Gastrocnemius medialis (tissue), 4 donors: ENCODE measurements at regions not wholly inside any gene's neighbourhood (a gene's known extent, or its start where the extent isn't known, plus 50 kb on each side); places are given as distances from the start of the nearest gene placed in this dataset.

Source experiments
- ATAC-seq, 2 donors: fragments of 150-250 bp; one replicate each; pipeline ENCODE4 v1.9.1; 2016
- DNase-seq, 2 donors: peaks; one replicate each; pipeline ENCODE4 v3.0.0-alpha.2; 2019
- H3K27ac ChIP-seq, 4 donors: fragments of 200-600 bp; sonication (generic); 1 replicate in 1 of 4; 2 replicates in 3 of 4; pipeline ENCODE4 v1.5.1; 2016 to 2018; ENCODE audit warnings: mild to moderate bottlenecking in 2 of 4, moderate library complexity in 1 of 4
- H3K27me3 ChIP-seq, 3 donors: fragments of 200-600 bp; sonication (generic) in 2 of 3; 1 replicate in 1 of 3; 2 replicates in 2 of 3; pipeline versions ENCODE4 v1.5.1 to v1.6.0; 2016 to 2019; ENCODE audit warnings: mild to moderate bottlenecking in 1 of 3, moderate library complexity in 1 of 3
- H3K36me3 ChIP-seq, 2 donors: fragments of 200-600 bp; sonication (generic) in 1 of 2; one replicate each; pipeline ENCODE4 v1.5.1; 2017 to 2018
- H3K4me1 ChIP-seq, 2 donors: fragments of 200-600 bp; sonication (generic) in 1 of 2; one replicate each; pipeline ENCODE4 v1.5.1; 2016 to 2017; ENCODE audit warnings: mild to moderate bottlenecking in 2 of 2
- H3K4me3 ChIP-seq, 4 donors: fragments of 200-600 bp; sonication (generic) in 3 of 4; 1 replicate in 1 of 4; 2 replicates in 3 of 4; pipeline ENCODE4 v1.5.1; 2016 to 2019; ENCODE audit warnings: mild to moderate bottlenecking in 2 of 4
- H3K9me3 ChIP-seq, 3 donors: fragments of 200-600 bp; sonication (generic) in 2 of 3; 1 replicate in 1 of 3; 2 replicates in 2 of 3; pipeline ENCODE4 v1.5.1; 2016 to 2019
- POLR2A ChIP-seq, 2 donors: fragments of 450-650 bp; IDR thresholded peaks; one replicate each; pipeline ENCODE4 v1.6.1; 2017; ENCODE audit warnings: antibody characterized with exemption in 2 of 2, mild to moderate bottlenecking in 2 of 2, moderate library complexity in 2 of 2
- in situ Hi-C, 4 donors: fragments of 200-750 bp; cut with MboI; loops; one replicate each; pipeline versions ENCODE4 v1.15.0 to v1.8.0; 2017; ENCODE audit warnings: low sequenced_read_pairs in 4 of 4
- intact Hi-C: fragments of 100-400 bp; cut with DNase I; formaldehyde crosslinking; loops from one replicate; pipeline ENCODE4 v1.15.1; 2023; ENCODE audit warnings: low total_unique reads
- TF ChIP-seq, protein P1 (sequence below), 5 experiments: fragments of 450-650 bp in 3 of 5; fragments of 200-600 bp in 2 of 5; sonication (generic) in 2 of 5; IDR thresholded peaks in 4 of 5; conservative IDR thresholded peaks in 1 of 5; 1 replicate in 4 of 5; 2 replicates in 1 of 5; pipeline ENCODE4 v1.5.1; 2016 to 2019; ENCODE audit warnings: antibody characterized with exemption in 5 of 5, mild to moderate bottlenecking in 3 of 5, moderate library complexity in 3 of 5

DNA sequence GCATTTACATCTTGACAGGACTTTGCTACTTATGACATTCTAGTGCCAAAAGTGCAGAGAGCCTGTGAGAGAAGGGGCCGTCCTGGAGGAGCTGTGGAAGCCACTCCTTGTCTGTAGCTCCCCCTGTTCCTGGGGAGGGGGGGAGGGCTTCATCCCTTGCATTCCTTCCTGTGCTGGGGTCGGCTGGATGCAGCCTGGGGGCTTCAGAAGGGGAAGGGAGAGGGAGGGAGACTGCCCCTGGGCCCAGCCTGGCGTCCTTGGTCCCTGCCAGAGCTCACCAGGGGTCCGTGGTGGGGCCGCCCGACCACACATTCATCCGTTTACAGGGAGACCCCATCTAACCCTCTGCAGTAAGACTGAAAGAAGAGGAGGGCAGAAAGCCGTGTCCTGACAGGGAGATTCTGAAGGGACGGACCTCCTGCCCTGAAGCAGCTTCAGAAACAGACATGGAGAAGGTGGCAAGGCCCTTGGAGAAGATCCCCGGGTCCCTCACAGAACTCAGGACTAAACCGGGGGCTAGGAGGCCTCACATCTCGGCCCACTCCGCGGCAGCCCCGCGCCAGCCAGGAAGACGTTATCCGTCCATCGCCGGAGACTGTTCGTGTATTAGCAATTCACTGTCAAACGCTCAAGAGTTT is 258.3 kb upstream of the SALL3 start:
- H3K27me3 ChIP-seq, result peaks cover 2 to 6% (median 5%) of the 10 kb centered on the region in 3 donors
- no peaks in the 10 kb centered on the region for H3K36me3 ChIP-seq
- no peak overlapping the region for H3K27ac ChIP-seq
- no peaks in the 10 kb centered on the region for H3K9me3 ChIP-seq
- in situ Hi-C loops, result no loop called here
- no peak overlapping the region for H3K4me3 ChIP-seq
- TF ChIP-seq, protein P1, sequence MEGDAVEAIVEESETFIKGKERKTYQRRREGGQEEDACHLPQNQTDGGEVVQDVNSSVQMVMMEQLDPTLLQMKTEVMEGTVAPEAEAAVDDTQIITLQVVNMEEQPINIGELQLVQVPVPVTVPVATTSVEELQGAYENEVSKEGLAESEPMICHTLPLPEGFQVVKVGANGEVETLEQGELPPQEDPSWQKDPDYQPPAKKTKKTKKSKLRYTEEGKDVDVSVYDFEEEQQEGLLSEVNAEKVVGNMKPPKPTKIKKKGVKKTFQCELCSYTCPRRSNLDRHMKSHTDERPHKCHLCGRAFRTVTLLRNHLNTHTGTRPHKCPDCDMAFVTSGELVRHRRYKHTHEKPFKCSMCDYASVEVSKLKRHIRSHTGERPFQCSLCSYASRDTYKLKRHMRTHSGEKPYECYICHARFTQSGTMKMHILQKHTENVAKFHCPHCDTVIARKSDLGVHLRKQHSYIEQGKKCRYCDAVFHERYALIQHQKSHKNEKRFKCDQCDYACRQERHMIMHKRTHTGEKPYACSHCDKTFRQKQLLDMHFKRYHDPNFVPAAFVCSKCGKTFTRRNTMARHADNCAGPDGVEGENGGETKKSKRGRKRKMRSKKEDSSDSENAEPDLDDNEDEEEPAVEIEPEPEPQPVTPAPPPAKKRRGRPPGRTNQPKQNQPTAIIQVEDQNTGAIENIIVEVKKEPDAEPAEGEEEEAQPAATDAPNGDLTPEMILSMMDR (IDR thresholded peaks at IDR 0.05 in 4 of 5, conservative IDR thresholded peaks at IDR 0.05 in 1 of 5), result no peak
- no peak for TF ChIP-seq POLR2A (IDR thresholded peaks at IDR 0.05)
- H3K4me1 ChIP-seq, result no peaks in the 10 kb centered on the region
- ATAC-seq, result no peak
- DNase-seq, result no peak
- intact Hi-C loops, result no loop called here

DNA sequence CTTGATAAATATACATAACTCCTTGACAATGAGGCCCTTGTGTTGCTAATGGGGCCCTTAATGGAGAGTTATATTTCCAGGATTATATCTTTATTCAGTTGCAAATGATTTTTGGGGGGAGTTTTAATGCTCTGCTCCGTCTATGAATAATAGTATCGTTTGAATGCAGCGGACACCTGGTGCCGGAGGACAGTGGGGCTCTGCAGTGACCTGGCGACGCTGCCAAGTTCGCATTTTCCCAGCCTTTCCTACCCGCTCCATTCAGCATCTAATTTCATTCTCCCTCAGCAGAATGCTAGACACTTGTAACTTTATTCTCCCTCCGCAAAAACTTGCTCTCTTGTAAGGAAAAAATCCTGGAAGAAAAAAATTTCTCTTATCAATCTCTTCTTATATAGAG is 257.6 kb upstream of the SALL3 start:
- no peak for DNase-seq
- no peaks in the 10 kb centered on the region for H3K4me1 ChIP-seq
- H3K4me3 ChIP-seq, result no peak overlapping the region
- intact Hi-C loops (no loop called here), in situ Hi-C loops (no loop called here)
- H3K27ac ChIP-seq, result no peak overlapping the region
- no peak for TF ChIP-seq POLR2A (IDR thresholded peaks at IDR 0.05)
- TF ChIP-seq, protein P1 (IDR thresholded peaks at IDR 0.05 in 4 of 5, conservative IDR thresholded peaks at IDR 0.05 in 1 of 5), result no peak
- no peaks in the 10 kb centered on the region for H3K36me3 ChIP-seq
- ATAC-seq, result no peak
- no peaks in the 10 kb centered on the region for H3K9me3 ChIP-seq
- peaks cover 2 to 6% (median 5%) of the 10 kb centered on the region in 3 donors for H3K27me3 ChIP-seq

DNA sequence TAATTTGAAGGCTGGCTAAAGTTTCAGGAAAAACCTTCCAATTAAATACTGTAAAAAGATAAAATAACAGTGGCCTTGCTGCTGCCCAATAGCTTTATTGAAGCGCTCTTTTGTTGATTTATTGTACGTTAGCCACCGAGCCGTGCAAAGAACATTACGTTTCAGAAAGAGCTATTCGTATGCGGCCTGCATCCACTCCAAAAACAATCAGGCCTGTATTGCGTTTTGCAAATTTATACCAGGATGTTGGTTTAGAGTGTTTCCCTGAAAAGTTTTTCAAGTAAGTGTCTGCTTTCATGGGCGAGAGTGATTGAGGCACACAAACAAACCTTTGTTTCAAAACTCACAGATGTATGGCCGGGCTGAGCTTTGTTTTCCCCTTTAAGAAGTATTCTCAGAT is 257.2 kb upstream of the SALL3 start:
- no peak for TF ChIP-seq POLR2A (IDR thresholded peaks at IDR 0.05)
- TF ChIP-seq, protein P1 (IDR thresholded peaks at IDR 0.05 in 4 of 5, conservative IDR thresholded peaks at IDR 0.05 in 1 of 5), result no peak
- Histone ChIP-seq H3K27me3 (peaks cover 2 to 6% (median 5%) of the 10 kb centered on the region in 3 donors), H3K4me3 (no peak overlapping the region), H3K9me3 (no peaks in the 10 kb centered on the region), H3K27ac (no peak overlapping the region), H3K4me1 (no peaks in the 10 kb centered on the region), H3K36me3 (no peaks in the 10 kb centered on the region)
- ATAC-seq (no peak), DNase-seq (no peak)
- in situ Hi-C loops (no loop called here), intact Hi-C loops (no loop called here)

DNA sequence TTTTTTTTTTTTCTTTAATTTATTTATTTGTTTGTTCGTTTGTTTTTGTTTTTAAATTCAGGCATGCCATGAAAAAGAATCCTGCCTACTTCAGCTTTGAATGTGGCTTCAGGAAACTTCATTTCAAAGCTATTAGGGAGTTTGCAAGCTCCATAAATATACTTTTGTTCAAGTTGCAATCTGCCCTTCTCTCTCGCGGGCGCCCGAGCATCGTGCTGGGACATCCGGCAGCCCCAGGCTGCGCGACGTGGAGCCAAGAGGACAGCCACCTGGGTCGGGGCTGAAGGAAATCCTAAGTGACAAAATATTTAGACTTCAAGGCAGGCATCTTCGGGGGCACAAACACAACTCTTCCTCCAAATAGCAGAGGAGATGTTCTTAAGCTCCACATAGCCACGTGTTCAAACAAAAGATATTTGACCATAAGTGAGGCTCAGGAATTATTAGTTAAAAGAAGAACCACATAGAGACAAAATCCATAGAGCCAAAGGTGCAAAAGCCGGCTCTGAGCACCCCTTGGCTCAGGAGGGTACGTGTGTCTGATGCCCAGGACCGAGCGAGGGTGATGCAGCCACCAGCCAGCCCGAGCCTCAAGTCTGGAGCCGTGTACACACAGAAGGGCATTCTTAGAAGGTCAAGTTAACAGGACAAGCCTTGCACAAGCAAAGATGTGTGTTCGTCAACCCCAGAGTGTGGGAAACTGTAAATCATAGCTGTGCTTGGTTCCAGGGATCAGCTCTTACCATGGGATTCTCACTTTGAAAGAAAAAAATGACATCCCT is 256.5 kb upstream of the SALL3 start:
- ATAC-seq (no peak), DNase-seq (no peak)
- in situ Hi-C loops, result no loop called here
- Histone ChIP-seq H3K9me3 (no peaks in the 10 kb centered on the region), H3K4me1 (no peaks in the 10 kb centered on the region), H3K27ac (no peak overlapping the region), H3K36me3 (no peaks in the 10 kb centered on the region), H3K27me3 (peaks cover 2 to 6% (median 5%) of the 10 kb centered on the region in 3 donors), H3K4me3 (no peak overlapping the region)
- intact Hi-C loops, result no loop called here
- no peak for TF ChIP-seq POLR2A (IDR thresholded peaks at IDR 0.05)
- TF ChIP-seq, protein P1 (IDR thresholded peaks at IDR 0.05 in 4 of 5, conservative IDR thresholded peaks at IDR 0.05 in 1 of 5), result no peak
